A673 (cell line): ENCODE measurements at regions not wholly inside any gene's neighbourhood (a gene's known extent, or its start where the extent isn't known, plus 50 kb on each side); places are given as distances from the start of the nearest gene placed in this dataset.

Source experiments
- BruUV-seq: library from RNA; stranded (reverse); fragments of 400-500 nt; replicated peaks from 2 replicates; lab custom pipeline; 2021; lab: Mats Ljungman, UMichigan
- CTCF ChIA-PET: fragments of 300-600 bp; sonication (Branson Sonifier 250); formaldehyde crosslinking; loops from one replicate; lab custom pipeline; 2022; ENCODE audit warnings: antibody characterized with exemption; lab: Charles Lee
- POLR2A ChIA-PET: fragments of 300-600 bp; sonication (Branson Sonifier 250); formaldehyde crosslinking; loops from one replicate; lab custom pipeline; 2022; ENCODE audit warnings: antibody characterized with exemption; ENCODE audit not compliant: low non-redundant PET; lab: Charles Lee
- DNase-seq: peaks from one replicate; pipeline ENCODE4 v3.0.0-alpha.2; 2015; ENCODE audit warnings: low spot score
- H3K27ac ChIP-seq: fragments of 200-600 bp; sonication (generic); 2 replicates; pipeline ENCODE4 v1.5.1; 2016; ENCODE audit warnings: mixed run types, low read depth, mild to moderate bottlenecking, mixed read lengths, antibody characterized with exemption, low read length; ENCODE audit not compliant: poor library complexity, severe bottlenecking
- H3K27me3 ChIP-seq: fragments of 200-600 bp; sonication (generic); replicated peaks from 2 replicates; pipeline ENCODE4 v1.6.1; 2017; ENCODE audit warnings: mixed run types, low read depth, mild to moderate bottlenecking, mixed read lengths, antibody characterized with exemption, low read length; ENCODE audit not compliant: insufficient read depth, poor library complexity
- H3K36me3 ChIP-seq: fragments of 200-600 bp; sonication (generic); 2 replicates; pipeline ENCODE4 v1.6.1; 2016; ENCODE audit warnings: mixed run types, mild to moderate bottlenecking, mixed read lengths, antibody characterized with exemption, low read length; ENCODE audit not compliant: insufficient read depth, poor library complexity, severe bottlenecking
- H3K4me1 ChIP-seq: fragments of 200-600 bp; sonication (generic); 2 replicates; pipeline ENCODE4 v1.6.1; 2017; ENCODE audit warnings: mixed run types, mild to moderate bottlenecking, mixed read lengths, antibody characterized with exemption, low read length; ENCODE audit not compliant: insufficient read depth, poor library complexity, severe bottlenecking
- H3K4me3 ChIP-seq: fragments of 200-600 bp; sonication (generic); 2 replicates; pipeline ENCODE4 v1.5.1; 2016; ENCODE audit warnings: low read depth, mixed run types, mild to moderate bottlenecking, mixed read lengths, low read length; ENCODE audit not compliant: poor library complexity, severe bottlenecking
- H3K9me3 ChIP-seq: fragments of 200-600 bp; sonication (generic); 2 replicates; pipeline ENCODE4 v1.6.1; 2016; ENCODE audit warnings: mixed run types, low read depth, mild to moderate bottlenecking, mixed read lengths, antibody characterized with exemption, low read length; ENCODE audit not compliant: poor library complexity, severe bottlenecking
- EZH2 ChIP-seq: fragments of 200-600 bp; sonication (generic); IDR thresholded peaks from 2 replicates; pipeline ENCODE4 v1.6.1; 2017; ENCODE audit warnings: borderline replicate concordance, low read depth, mild to moderate bottlenecking, mixed read lengths, antibody characterized with exemption, low read length; ENCODE audit not compliant: poor library complexity, severe bottlenecking
- intact Hi-C: fragments of 100-400 bp; cut with micrococcal nuclease; formaldehyde crosslinking; loops from one replicate; pipeline ENCODE4 v1.10.0; 2022; ENCODE audit not compliant: unreplicated experiment
- TF ChIP-seq, protein P1 (sequence below): fragments of 300-800, 200-600 bp; sonication (generic); conservative IDR thresholded peaks from 2 replicates; pipeline ENCODE4 v1.5.1; 2017; ENCODE audit warnings: low read depth, mild to moderate bottlenecking, antibody characterized with exemption, low read length, moderate library complexity, mixed read lengths

DNA sequence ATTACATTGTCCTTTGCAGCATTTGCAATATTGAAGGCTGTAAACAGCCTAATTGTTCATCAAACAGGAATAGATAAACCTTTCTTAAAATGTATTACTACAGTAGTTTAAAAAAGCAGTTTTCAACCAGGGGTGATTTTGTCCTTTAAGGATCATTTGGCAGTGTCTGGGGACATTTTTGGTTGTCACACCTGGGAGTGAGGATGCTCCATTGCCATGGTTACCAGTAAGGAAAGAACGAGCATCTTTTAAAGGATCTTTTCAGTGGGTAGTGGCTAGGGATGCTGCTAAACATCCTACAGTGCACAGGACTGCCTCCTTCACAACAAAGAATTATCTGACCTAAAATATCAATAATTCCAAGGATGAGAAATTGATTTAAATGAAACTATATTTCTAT lies 596.3 kb downstream of the HINT1 start:
- POLR2A ChIA-PET = no interaction called here
- no peaks in the 10 kb centered on the region for H3K9me3 ChIP-seq
- BruUV-seq = no TSS peak

DNA sequence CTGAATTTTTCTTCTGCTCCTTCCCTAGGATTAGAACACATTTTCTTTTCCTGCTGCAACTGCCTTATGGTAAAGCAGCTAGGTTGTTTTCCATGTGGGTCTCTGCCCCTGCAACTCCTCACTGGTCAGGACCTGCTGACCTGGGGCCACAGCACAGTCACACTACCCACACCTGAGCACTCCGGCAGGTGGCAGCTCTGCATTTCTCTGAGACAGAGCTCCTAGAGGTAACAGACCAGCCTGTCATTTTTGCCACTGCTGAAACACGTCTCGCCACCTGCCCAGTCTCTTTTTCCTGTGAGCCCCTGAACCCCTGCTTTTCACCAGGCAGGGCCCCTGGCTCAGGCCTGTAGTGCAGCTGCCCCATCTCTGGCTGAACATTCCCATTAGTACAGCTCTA lies 609.6 kb downstream of the HINT1 start:
- Histone ChIP-seq H3K27me3 (no peaks in the 10 kb centered on the region), H3K4me3 (no peak overlapping the region), H3K9me3 (no peaks in the 10 kb centered on the region), H3K36me3 (no peaks in the 10 kb centered on the region), H3K27ac (no peak overlapping the region), H3K4me1 (no peaks in the 10 kb centered on the region)
- ChIA-PET POLR2A (no interaction called here), CTCF (no interaction called here)
- intact Hi-C loops = no loop called here
- no TSS peak for BruUV-seq
- TF ChIP-seq, protein P1, sequence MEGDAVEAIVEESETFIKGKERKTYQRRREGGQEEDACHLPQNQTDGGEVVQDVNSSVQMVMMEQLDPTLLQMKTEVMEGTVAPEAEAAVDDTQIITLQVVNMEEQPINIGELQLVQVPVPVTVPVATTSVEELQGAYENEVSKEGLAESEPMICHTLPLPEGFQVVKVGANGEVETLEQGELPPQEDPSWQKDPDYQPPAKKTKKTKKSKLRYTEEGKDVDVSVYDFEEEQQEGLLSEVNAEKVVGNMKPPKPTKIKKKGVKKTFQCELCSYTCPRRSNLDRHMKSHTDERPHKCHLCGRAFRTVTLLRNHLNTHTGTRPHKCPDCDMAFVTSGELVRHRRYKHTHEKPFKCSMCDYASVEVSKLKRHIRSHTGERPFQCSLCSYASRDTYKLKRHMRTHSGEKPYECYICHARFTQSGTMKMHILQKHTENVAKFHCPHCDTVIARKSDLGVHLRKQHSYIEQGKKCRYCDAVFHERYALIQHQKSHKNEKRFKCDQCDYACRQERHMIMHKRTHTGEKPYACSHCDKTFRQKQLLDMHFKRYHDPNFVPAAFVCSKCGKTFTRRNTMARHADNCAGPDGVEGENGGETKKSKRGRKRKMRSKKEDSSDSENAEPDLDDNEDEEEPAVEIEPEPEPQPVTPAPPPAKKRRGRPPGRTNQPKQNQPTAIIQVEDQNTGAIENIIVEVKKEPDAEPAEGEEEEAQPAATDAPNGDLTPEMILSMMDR = no peak
- TF ChIP-seq EZH2 = no peak
- DNase-seq = no peak

More for the DNA sequence above, 596.3 kb downstream of the HINT1 start:
- no peak overlapping the region for H3K4me3 ChIP-seq
- CTCF ChIA-PET = no interaction called here
- intact Hi-C loops = no loop called here
- no peaks in the 10 kb centered on the region for H3K27me3 ChIP-seq
- DNase-seq = no peak
- no peaks in the 10 kb centered on the region for H3K4me1 ChIP-seq
- no peak overlapping the region for H3K27ac ChIP-seq
- H3K36me3 ChIP-seq = no peaks in the 10 kb centered on the region
- TF ChIP-seq, protein P1 = no peak
- TF ChIP-seq EZH2 = no peak

DNA sequence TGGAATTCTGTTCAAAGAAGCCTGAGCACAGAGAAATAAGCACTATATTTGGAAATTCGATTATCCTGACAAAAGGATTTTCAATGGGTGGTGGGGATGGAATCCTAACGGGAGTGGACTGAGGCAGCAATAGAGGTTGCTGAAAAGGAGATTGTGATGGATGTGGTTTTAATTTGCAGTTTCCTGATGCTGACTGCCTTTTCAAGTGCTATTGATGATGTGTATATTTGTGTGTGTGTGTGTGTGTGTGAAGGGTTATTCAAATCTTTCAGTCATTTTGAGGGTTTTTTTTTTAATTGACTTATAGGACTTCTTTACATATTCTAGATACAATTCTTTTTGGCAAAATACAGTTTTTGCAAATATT lies 614.5 kb downstream of the HINT1 start:
- no peaks in the 10 kb centered on the region for H3K4me1 ChIP-seq
- no peak for DNase-seq
- BruUV-seq = no TSS peak
- no peaks in the 10 kb centered on the region for H3K9me3 ChIP-seq
- H3K27me3 ChIP-seq = no peaks in the 10 kb centered on the region
- H3K36me3 ChIP-seq = no peaks in the 10 kb centered on the region
- no peak overlapping the region for H3K4me3 ChIP-seq
- intact Hi-C loops = no loop called here
- ChIA-PET POLR2A (no interaction called here), CTCF (no interaction called here)
- no peak overlapping the region for H3K27ac ChIP-seq
- TF ChIP-seq, protein P1 = no peak
- TF ChIP-seq EZH2 = no peak
